ENCODE measurements at regions not wholly inside any gene's neighbourhood (a gene's known extent, or its start where the extent isn't known, plus 50 kb on each side); places are given as distances from the start of the nearest gene placed in this dataset.

GRCh38 chr5:124574521-124575436, 171.7 kb downstream of the ZNF608 start:
- Histone ChIP-seq H3K79me2 (ENCODE audit: insufficient read depth, low read length) (no peaks in the 10 kb centered on the region), H3K9ac (ENCODE audit: low read length) (no peak overlapping the region), H3K9me2 (ENCODE audit: insufficient read depth) (no peaks in the 10 kb centered on the region), H2AFZ (ENCODE audit: low read depth, low read length, poor library complexity, severe bottlenecking) (no peak overlapping the region), H3K4me1 (ENCODE audit: control insufficient read depth in 1 of 2, insufficient read depth in 2 of 2, low read length in 2 of 2) (no peaks in the 10 kb centered on the region), H3K27ac (ENCODE audit: low read depth, low read length) (no peak overlapping the region), H3K27me3 (ENCODE audit: insufficient read depth, low read length) (no peaks in the 10 kb centered on the region), H3K9me3 (ENCODE audit: control insufficient read depth in 1 of 2, insufficient read depth in 1 of 2, low read depth in 1 of 2, low read length in 2 of 2) (no peaks in the 10 kb centered on the region), H3K4me3 (replicated peaks in 1 of 2; ENCODE audit: low read depth in 1 of 2, low read length in 2 of 2) (no peak overlapping the region), H4K20me1 (ENCODE audit: insufficient read depth) (no peaks in the 10 kb centered on the region), H3K4me2 (ENCODE audit: low read length) (no peak overlapping the region), H3K36me3 (ENCODE audit: control insufficient read depth in 1 of 2, insufficient read depth in 2 of 2, low read length in 2 of 2) (no peaks in the 10 kb centered on the region)
- TF ChIP-seq SP1 (IDR thresholded peaks at IDR 0.05; ENCODE audit: low read depth) (no peak), FOSL1 (IDR thresholded peaks at IDR 0.05; ENCODE audit: low read depth) (no peak), POLR2A (IDR thresholded peaks at IDR 0.05; ENCODE audit: borderline replicate concordance, extremely low read depth, insufficient read depth, insufficient read length) (no peak), EZH2phosphoT487 (IDR thresholded peaks at IDR 0.05; ENCODE audit: borderline replicate concordance) (no peak), TCF7L2 (IDR thresholded peaks at IDR 0.05; ENCODE audit: borderline replicate concordance, extremely low read depth, insufficient read depth, insufficient read length) (no peak), POLR2AphosphoS5 (IDR thresholded peaks at IDR 0.05; ENCODE audit: low read depth, low read length) (no peak), CEBPB (IDR thresholded peaks at IDR 0.05; ENCODE audit: low read depth) (no peak), SRF (IDR thresholded peaks at IDR 0.05; ENCODE audit: low read depth) (no peak), ZBTB33 (IDR thresholded peaks at IDR 0.05; ENCODE audit: extremely low read depth, insufficient replicate concordance, low read length) (no peak), JUND (IDR thresholded peaks at IDR 0.05) (no peak), CTCF (IDR thresholded peaks at IDR 0.05 in 2 of 3, conservative IDR thresholded peaks at IDR 0.05 in 1 of 3; ENCODE audit: borderline replicate concordance in 1 of 3, insufficient read depth in 1 of 3, low read depth in 2 of 3, low read length in 2 of 3) (no peak)
- ATAC-seq (no peak), DNase-seq (ENCODE audit: low read depth, low spot score) (no peak)
- ChIA-PET POLR2A (no interaction called here), RAD21 (ENCODE audit: low non-redundant PET in 1 of 2, low total read pairs in 2 of 2, uncharacterized antibody in 2 of 2, unreplicated experiment in 2 of 2) (no interaction called here), CTCF (no interaction called here)
- intact Hi-C loops (cut with micrococcal nuclease): no loop called here
- BruUV-seq (replicated peaks): no TSS peak

Measured in HCT116 (cell line).